ENCODE measurements at regions not wholly inside any gene's neighbourhood (a gene's known extent, or its start where the extent isn't known, plus 50 kb on each side); places are given as distances from the start of the nearest gene placed in this dataset.

DNA sequence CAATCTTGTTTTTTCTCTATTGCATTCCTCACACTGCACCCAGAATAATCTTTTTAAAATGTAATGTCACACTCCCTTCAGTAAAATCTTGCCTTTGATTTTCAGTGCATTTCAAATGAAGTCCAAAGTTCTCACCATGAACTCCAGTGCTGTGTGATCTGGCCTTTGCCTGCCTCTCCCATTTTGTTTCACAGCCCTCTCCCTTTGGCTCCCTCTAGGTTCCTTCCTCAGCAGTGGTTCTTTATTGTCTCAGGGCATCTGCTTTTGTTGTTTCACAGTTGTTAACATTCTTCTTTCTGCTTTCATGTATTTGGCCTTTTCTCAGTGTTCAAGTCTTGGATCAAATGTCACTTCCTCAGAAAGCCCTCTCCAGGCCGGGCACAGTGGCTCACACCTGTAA is 84.5 kb upstream of the AMN1 start:
- TF ChIP-seq, protein P1, sequence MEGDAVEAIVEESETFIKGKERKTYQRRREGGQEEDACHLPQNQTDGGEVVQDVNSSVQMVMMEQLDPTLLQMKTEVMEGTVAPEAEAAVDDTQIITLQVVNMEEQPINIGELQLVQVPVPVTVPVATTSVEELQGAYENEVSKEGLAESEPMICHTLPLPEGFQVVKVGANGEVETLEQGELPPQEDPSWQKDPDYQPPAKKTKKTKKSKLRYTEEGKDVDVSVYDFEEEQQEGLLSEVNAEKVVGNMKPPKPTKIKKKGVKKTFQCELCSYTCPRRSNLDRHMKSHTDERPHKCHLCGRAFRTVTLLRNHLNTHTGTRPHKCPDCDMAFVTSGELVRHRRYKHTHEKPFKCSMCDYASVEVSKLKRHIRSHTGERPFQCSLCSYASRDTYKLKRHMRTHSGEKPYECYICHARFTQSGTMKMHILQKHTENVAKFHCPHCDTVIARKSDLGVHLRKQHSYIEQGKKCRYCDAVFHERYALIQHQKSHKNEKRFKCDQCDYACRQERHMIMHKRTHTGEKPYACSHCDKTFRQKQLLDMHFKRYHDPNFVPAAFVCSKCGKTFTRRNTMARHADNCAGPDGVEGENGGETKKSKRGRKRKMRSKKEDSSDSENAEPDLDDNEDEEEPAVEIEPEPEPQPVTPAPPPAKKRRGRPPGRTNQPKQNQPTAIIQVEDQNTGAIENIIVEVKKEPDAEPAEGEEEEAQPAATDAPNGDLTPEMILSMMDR (IDR thresholded peaks at IDR 0.05 in 8 of 11, conservative IDR thresholded peaks at IDR 0.05 in 3 of 11) = no peak
- TF ChIP-seq POLR2A (IDR thresholded peaks at IDR 0.05) = no peak

All from spleen (tissue), 7 donors.